Inferior parietal cortex (tissue), 1 donor: ENCODE measurements at regions not wholly inside any gene's neighbourhood (a gene's known extent, or its start where the extent isn't known, plus 50 kb on each side); places are given as distances from the start of the nearest gene placed in this dataset.

Source experiments
- DNase-seq: peaks from one replicate; pipeline ENCODE4 v3.0.0-alpha.2; 2016; ENCODE audit errors: extremely low spot score

DNA sequence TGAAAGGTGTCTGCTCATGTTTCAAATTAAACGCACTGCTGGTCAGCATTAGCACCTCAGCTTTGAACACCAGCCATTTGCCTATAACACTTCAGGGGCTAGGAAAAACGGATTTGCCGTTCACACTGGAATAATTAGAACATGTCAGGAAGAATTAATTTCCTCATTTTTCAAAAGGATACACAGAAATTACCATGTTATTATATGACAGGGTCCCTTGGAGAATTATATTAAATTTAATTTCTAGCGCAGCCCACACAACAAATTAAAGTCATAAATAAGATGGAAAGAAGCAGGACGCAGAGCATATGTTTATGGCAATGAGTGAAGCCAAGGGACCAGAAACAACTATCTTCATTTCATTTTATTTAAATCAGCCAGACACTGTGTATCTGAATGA, 83.8 kb upstream of the SOX6 start:
- DNase-seq: no peak

DNA sequence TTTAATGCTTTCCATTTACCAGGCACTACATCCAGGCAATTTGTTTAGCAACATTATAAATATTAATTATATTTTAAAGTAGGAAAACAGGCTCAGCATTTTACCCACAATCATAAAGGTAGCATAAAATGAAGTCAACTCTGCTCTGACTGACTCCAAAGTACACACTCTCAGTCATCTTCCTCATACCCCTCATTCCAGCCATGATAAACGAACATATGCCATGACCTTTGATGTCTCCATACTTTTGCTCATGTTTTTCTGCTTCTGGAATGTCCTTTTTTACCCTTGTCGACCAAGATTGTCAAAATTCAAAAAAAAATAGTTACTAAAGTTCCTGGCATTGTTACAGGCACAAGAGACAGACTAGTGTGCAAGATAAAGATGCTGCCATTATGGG, 77.7 kb upstream of the SOX6 start:
- DNase-seq: no peak

DNA sequence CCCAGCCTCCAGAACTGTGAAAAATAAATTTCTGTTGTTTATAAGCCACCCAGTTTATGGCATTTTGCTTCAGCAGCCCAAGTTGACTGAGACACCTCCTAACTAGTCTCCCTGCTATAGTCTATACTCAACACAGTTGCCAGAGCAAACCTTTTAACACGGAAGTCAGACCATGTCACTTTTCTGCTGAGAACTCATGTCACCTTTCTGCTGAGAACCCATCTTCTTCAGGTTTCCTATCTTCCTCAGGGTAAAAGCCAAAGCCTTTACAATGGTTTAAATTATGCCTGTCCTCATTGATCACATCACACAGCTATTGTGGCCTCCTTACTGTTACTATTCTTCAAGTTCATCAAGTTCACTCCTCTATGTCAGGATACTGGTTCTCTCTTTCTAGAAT, 74.3 kb upstream of the SOX6 start:
- DNase-seq: no peak

DNA sequence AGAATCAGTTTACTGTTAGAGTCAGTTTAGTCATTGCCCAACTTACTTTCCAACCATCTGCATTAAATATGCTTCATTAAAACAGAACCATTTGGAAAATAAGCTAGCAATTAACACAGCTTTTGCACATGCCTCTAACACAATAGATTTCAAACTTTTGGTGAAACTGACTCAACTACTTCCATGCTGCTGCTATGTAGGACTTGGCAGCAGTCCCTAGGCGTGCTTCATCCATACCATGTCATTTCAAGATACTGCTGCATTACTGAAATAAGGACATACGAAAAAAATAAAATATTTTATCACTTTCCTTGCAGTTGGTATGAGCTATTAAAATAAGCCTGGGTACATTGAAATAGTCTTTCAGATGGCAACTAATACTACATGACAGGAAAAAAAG, 65.5 kb upstream of the SOX6 start:
- DNase-seq: no peak

DNA sequence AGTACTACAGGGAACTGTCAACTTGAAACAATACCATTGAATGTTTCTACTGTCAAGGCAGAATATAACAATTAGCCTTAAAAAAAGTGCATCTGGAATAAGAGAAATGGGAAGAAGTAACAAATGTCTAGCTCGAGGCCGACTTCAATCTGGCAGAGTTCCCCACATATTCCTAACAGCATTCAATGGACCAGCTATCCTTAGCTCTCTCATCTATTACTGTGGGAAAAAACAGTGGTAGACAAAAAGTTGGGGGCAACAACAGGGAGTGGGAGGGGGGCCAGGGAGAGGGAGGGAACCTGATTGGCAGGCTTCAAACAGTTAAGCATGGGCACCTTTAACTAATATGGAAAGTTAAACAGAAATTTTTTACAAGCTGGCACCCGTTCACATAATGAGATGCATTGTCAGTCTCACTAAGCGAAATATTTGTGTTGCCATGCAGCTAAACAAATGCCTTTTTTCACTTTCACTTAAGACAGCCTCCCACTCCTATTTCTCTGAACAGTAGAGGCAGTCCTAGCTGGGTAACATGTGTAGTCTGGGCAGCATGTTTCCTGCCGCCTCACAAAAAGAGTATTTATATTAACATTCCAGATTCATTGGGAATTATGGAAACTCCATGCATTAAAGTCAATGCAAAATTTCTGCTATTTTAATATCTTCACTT, 62.2 kb upstream of the SOX6 start:
- DNase-seq: no peak

DNA sequence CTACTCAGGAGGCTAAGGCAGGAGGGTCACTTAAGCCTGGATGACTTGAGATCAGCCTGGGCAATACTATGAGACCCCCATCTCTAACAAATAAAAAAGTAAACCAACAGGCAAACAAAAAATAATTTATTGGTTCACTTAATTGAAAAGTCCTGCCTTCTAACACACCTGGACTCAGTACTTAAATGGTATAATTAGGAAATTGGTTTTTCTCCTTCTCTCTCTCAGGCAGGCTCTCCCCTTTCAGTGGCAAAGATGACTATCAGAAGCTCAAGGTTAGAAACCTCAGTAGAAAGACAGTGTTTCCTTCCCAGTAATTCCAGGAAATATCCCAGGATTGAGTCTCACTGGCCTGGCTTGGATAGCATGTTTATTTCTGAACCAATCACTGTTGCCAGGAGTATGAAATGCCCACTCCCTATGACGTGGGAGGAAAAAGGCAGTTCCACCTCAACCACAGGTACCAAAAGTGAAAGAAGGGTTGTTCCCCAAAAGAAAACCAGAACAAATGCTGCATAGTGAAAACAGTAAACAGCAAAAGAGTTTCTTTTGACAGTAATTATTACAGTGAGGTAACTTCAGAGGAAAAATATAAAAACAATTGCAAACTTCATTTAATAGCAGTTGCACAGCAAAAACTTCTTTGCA, 56.3 kb upstream of the SOX6 start:
- DNase-seq: no peak

DNA sequence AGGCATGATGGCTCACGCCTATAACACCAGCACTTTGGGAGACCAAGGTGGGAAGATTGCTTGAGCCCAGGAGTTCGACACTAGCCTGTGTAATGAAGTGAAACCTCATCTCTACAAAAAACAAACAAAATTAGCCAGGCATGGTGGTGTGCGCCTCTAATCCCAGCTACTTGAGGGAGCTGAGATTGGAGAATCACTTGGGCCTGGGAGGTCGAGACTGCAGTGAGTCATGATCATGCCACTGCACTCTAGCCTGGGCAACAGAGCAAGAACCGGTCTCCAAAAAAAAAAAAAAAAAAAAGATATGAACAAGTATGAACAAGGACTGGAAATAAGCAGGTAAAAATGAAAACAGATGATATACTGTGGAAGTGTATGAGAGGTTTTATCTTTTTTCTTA, 54.1 kb upstream of the SOX6 start:
- DNase-seq: no peak

DNA sequence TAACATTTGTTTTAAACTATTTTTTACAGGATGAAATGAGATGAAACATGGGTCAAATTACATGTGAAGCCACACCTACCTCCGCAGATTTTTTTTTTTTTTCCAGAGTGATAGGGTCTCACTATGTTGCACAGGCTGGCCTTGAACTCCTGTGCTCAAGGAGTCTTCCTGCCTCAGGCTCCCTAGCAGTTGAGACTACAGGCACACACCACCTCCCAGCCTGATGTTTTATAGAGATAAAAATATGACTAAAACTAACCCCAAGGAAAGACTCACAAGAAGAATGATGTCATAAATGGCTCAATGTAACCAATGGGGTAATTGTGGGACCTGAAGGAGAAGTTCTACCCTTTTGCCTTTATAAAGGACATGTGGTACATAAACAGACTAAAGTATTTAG, 52.3 kb upstream of the SOX6 start:
- DNase-seq: no peak

DNA sequence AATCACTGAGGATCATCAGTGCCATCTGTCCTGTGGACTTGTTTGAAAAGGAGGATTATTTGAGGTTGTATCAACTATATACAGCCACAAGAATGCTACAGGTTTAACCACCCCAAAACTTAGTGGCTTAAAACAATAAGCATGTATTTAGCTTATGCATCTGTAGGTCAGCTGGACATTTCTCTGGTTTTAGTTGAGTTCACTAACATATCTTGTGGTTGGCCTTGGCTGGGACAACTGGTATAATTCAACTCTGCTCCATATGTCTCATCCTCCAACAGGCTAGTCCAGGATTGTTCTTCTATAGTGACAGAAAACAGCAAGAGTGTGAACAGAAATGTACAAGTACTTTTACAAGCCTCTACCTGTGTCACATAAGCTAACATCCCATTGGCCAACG, 49.9 kb upstream of the SOX6 start:
- no peak for DNase-seq
